Omental fat pad (tissue), 3 donors: ENCODE measurements at regions not wholly inside any gene's neighbourhood (a gene's known extent, or its start where the extent isn't known, plus 50 kb on each side); places are given as distances from the start of the nearest gene placed in this dataset.

Source experiments
- ATAC-seq: fragments of 150-250 bp; one replicate; pipeline ENCODE4 v1.9.1; 2016; ENCODE audit warnings: mild to moderate bottlenecking, moderate library complexity; ENCODE audit not compliant: low FRiP score
- DNase-seq: peaks from one replicate; pipeline ENCODE4 v3.0.0-alpha.2; 2019; ENCODE audit warnings: low spot score
- CTCF ChIP-seq, 3 donors: fragments of 450-650 bp; IDR thresholded peaks; one replicate each; pipeline ENCODE4 v1.5.1; 2016 to 2017; ENCODE audit warnings: antibody characterized with exemption in 3 of 3, mild to moderate bottlenecking in 3 of 3, moderate library complexity in 2 of 3

GRCh38 chr1:101145449-101145820 lies 91.4 kb upstream of the S1PR1 start:
- ATAC-seq, result no peak
- TF ChIP-seq CTCF (IDR thresholded peaks at IDR 0.05), result no peak
- DNase-seq, result no peak

DNA sequence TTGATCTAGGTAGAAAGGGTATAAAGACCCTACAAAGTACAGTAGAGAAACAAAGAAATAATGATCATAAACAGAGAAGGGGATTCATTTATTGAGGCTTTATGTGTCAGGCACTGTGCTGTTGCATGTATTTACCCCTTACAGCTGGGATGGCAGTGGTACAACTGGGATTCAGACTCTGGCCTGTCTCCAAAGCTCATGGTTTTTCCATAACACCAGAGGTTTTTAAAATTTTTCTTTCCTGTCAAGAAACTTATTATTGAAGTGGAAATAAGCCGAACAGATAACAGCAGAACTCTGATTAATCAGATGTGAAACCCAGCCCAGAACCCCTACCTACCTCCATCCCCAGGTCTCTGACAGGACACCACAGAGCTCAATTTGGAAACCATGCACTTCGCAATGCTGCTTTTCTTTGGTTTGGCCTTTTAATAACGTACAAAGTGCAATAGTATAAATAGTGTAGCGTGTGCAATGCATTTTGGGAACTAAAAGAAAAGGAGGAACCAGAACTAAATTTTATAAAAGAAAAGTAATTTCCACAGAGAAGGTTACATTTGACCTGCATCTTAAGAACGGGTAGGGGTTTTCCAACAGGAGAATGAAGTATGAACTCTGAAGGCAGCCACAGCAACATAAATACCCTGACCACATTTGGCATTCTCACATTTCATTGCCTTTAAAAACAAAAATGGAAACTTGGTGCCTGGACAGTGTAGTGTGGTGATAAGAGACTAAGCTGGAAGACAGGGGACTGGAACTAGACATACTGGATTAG lies 92.0 kb upstream of the S1PR1 start:
- DNase-seq (no peak), ATAC-seq (no peak)
- no peak for TF ChIP-seq CTCF (IDR thresholded peaks at IDR 0.05)

DNA sequence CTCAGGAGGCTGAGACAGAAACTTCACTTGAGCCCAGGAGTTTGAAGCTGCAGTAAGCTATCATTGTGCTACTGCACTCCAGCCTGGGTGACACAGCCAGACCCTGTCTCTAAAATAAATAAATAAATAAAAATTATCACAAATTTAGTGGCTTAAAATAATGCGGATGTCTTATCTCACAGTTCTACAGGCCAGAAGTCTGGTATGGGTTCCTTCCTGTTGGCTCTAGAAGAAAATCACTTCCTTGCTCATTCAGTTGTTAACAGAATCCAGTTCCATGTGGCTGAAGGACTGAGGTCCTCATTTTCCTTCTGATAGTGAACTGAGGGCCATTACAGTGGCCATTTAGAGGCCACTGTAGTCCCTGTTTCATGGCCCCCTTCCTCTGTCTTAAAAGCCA lies 94.6 kb upstream of the S1PR1 start:
- DNase-seq (no peak), ATAC-seq (no peak)
- TF ChIP-seq CTCF (IDR thresholded peaks at IDR 0.05), result no peak

DNA sequence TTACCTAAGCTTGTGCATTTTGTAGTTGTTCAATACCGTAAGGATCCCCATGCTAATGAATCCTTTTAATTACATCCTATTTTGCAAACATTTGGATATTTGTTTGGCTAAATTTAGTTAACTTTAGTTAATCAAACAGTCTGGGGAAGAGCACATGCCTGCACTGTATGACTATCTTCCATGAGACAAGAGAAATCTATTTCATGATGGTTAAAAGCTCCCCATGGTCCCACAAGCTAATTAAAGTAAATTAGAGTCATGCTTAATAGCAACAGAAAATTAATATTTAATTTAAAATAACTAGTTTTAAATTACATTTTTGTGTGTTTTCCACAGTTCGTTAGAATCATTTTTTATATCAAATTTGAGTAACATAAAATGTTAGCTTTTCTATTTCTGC lies 95.4 kb upstream of the S1PR1 start:
- no peak for TF ChIP-seq CTCF (IDR thresholded peaks at IDR 0.05)
- ATAC-seq (no peak), DNase-seq (no peak)

GRCh38 chr1:101139821-101140718 lies 96.7 kb upstream of the S1PR1 start:
- no peak for ATAC-seq
- no peak for DNase-seq
- no peak for TF ChIP-seq CTCF (IDR thresholded peaks at IDR 0.05)

DNA sequence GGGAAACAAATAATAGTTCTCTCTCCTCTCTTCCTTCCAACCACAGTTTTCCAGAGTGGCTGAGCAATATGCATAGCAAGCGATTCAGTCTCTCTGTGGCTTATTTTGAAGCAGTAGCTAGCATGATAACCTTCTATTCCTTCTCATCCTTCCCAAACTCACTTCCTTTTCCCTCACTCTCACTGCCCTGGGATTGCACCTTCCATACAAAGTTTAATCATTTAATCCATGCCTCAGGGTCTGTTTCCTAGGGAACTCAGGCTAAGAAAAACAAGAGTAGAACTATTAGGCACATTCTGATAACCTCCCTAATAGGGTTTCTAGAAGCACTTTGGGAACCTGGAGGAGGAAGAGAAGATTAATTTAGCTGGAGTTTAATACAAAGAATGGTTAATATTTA lies 97.7 kb upstream of the S1PR1 start:
- no peak for DNase-seq

More for the DNA sequence above, 97.7 kb upstream of the S1PR1 start:
- no peak for ATAC-seq
- no peak for TF ChIP-seq CTCF (IDR thresholded peaks at IDR 0.05)
